Endodermal cell (in vitro differentiated cells): ENCODE measurements at regions not wholly inside any gene's neighbourhood (a gene's known extent, or its start where the extent isn't known, plus 50 kb on each side); places are given as distances from the start of the nearest gene placed in this dataset.

Experiments used
- DNase-seq: peaks from one replicate; pipeline ENCODE4 v3.0.0-alpha.2; 2017
- H3K27ac ChIP-seq: 2 replicates; pipeline ENCODE4 v1.5.1; 2013; ENCODE audit warnings: mild to moderate bottlenecking, low read depth, low read length, moderate library complexity
- H3K27me3 ChIP-seq: 2 replicates; pipeline ENCODE4 v1.6.1; 2013; ENCODE audit warnings: mild to moderate bottlenecking, low read length, moderate library complexity; ENCODE audit not compliant: insufficient read depth, control insufficient read depth, poor library complexity, severe bottlenecking
- H3K36me3 ChIP-seq: 2 replicates; pipeline ENCODE4 v1.7.0; 2013; ENCODE audit warnings: mild to moderate bottlenecking, low read length, moderate library complexity; ENCODE audit not compliant: control insufficient read depth, insufficient read depth
- H3K4me1 ChIP-seq: one replicate; pipeline ENCODE4 v1.7.0; 2013; ENCODE audit warnings: low read length; ENCODE audit not compliant: control insufficient read depth, insufficient read depth
- H3K4me3 ChIP-seq: 2 replicates; pipeline ENCODE4 v1.5.1; 2013; ENCODE audit warnings: mild to moderate bottlenecking, low read length, moderate library complexity
- H3K9ac ChIP-seq: 2 replicates; pipeline ENCODE4 v1.6.1; 2013; ENCODE audit warnings: mild to moderate bottlenecking, low read length, moderate library complexity; ENCODE audit not compliant: poor library complexity, severe bottlenecking; ENCODE audit errors: extremely low read depth
- H3K9me3 ChIP-seq: 2 replicates; pipeline ENCODE4 v1.6.1; 2013; ENCODE audit warnings: mild to moderate bottlenecking, low read length, moderate library complexity; ENCODE audit not compliant: control insufficient read depth
- H3K27ac Mint-ChIP-seq: 2 replicates; pipeline ENCODE4 v1.8.0; 2020; ENCODE audit warnings: mixed read lengths
- H3K27me3 Mint-ChIP-seq: 2 replicates; pipeline ENCODE4 v1.8.0; 2021; ENCODE audit warnings: mild to moderate bottlenecking, mixed read lengths; ENCODE audit not compliant: insufficient read depth
- H3K36me3 Mint-ChIP-seq: 2 replicates; pipeline ENCODE4 v1.8.0; 2020; ENCODE audit warnings: low read depth, mixed read lengths
- H3K4me1 Mint-ChIP-seq: 2 replicates; pipeline ENCODE4 v1.8.0; 2020; ENCODE audit warnings: mixed read lengths
- H3K4me3 Mint-ChIP-seq: 2 replicates; pipeline ENCODE4 v1.8.0; 2020; ENCODE audit warnings: mild to moderate bottlenecking, moderate library complexity, mixed read lengths
- H3K9me3 Mint-ChIP-seq: 2 replicates; pipeline ENCODE4 v1.8.0; 2020; ENCODE audit warnings: mild to moderate bottlenecking, mixed read lengths
- CTCF ChIP-seq: fragments of 200-600 bp; sonication (generic); conservative IDR thresholded peaks from 2 replicates; pipeline ENCODE4 v1.5.0; 2021; ENCODE audit warnings: antibody characterized with exemption, mild to moderate bottlenecking
- WGBS, 2 experiments: methylation state at CpG; one replicate each; pipeline versions ENCODE4 v1.1.5 to v1.1.7; 2013; ENCODE audit warnings: missing lambda C conversion rate in 2 of 2, mixed read lengths in 1 of 2; ENCODE audit not compliant: insufficient coverage in 1 of 2, insufficient read length in 1 of 2; 5-methylcytosine and 5-hydroxymethylcytosine counted together

GRCh38 chr3:94862703-94863102 is 799.8 kb downstream of the NSUN3 start:
- Histone ChIP-seq H3K36me3 (no peaks in the 10 kb centered on the region), H3K27ac (no peak overlapping the region), H3K9me3 (peaks cover 67% of the 10 kb centered on the region), H3K27me3 (no peaks in the 10 kb centered on the region), H3K4me1 (no peaks in the 10 kb centered on the region), H3K4me3 (no peak overlapping the region), H3K9ac (no peak overlapping the region)
- Mint-ChIP-seq H3K27me3 (no peaks in the 10 kb centered on the region), H3K4me3 (no peak overlapping the region), H3K36me3 (peaks cover 15% of the 10 kb centered on the region), H3K27ac (no peak overlapping the region), H3K4me1 (no peaks in the 10 kb centered on the region), H3K9me3 (peaks cover 71% of the 10 kb centered on the region)
- TF ChIP-seq CTCF, result peak; percentile 74
- DNase-seq, result peak; percentile 61
- WGBS, 2 experiments, result 91% methylated on average over 3 of the region's 3 CpGs; no CpG with 5 or more reads in 1 of the 2 experiments

GRCh38 chr3:94869059-94869547 is 806.2 kb downstream of the NSUN3 start:
- H3K9me3 Mint-ChIP-seq, result peaks cover 23% of the 10 kb centered on the region

GRCh38 chr3:94873751-94874150 is 810.9 kb downstream of the NSUN3 start:
- Mint-ChIP-seq H3K27me3 (no peaks in the 10 kb centered on the region), H3K27ac (no peak overlapping the region), H3K9me3 (peaks cover 10% of the 10 kb centered on the region), H3K4me3 (no peak overlapping the region), H3K36me3 (no peaks in the 10 kb centered on the region), H3K4me1 (no peaks in the 10 kb centered on the region)
- Histone ChIP-seq H3K9ac (no peak overlapping the region), H3K9me3 (peaks cover 9% of the 10 kb centered on the region), H3K27me3 (no peaks in the 10 kb centered on the region), H3K4me3 (no peak overlapping the region), H3K4me1 (no peaks in the 10 kb centered on the region), H3K36me3 (no peaks in the 10 kb centered on the region), H3K27ac (no peak overlapping the region)
- WGBS, 2 experiments, result 94 to 98% methylated on average over 10 of the region's 10 CpGs
- TF ChIP-seq CTCF, result no peak
- peak; percentile 29 for DNase-seq

More at GRCh38 chr3:94869059-94869547, 806.2 kb downstream of the NSUN3 start:
- Mint-ChIP-seq H3K27ac (no peak overlapping the region), H3K4me3 (no peak overlapping the region), H3K27me3 (no peaks in the 10 kb centered on the region), H3K36me3 (peaks cover 4% of the 10 kb centered on the region), H3K4me1 (no peaks in the 10 kb centered on the region)
- Histone ChIP-seq H3K4me3 (no peak overlapping the region), H3K9ac (no peak overlapping the region), H3K27me3 (no peaks in the 10 kb centered on the region), H3K4me1 (no peaks in the 10 kb centered on the region), H3K36me3 (no peaks in the 10 kb centered on the region), H3K9me3 (peaks cover 18% of the 10 kb centered on the region), H3K27ac (no peak overlapping the region)
- no peak for DNase-seq
- TF ChIP-seq CTCF, result no peak
- WGBS, 2 experiments, result 100% methylated on average over 1 of the region's 2 CpGs; no CpG with 5 or more reads in 1 of the 2 experiments
